ENCODE measurements at regions not wholly inside any gene's neighbourhood (a gene's known extent, or its start where the extent isn't known, plus 50 kb on each side); places are given as distances from the start of the nearest gene placed in this dataset.

GRCh38 chr6:85006362-85006761 is 242.0 kb upstream of the TBX18 start:
- CTCF ChIA-PET = no interaction called here
- DNase-seq (ENCODE audit: low read depth, low spot score) (no peak), ATAC-seq (no peak)
- H3K4me3 ChIP-seq (ENCODE audit: low read depth in 2 of 2, low read length in 2 of 2) = no peak overlapping the region
- BruUV-seq (replicated peaks) = no TSS peak
- H3K36me3 ChIP-seq (ENCODE audit: control insufficient read depth, insufficient read depth, low read length) = no peaks in the 10 kb centered on the region
- no peak overlapping the region for H3K27ac ChIP-seq (ENCODE audit: low read length)
- in situ Hi-C loops (cut with HindIII; ENCODE audit: low pct_unique_long_range_greater_than_20kb, low sequenced_read_pairs) = no loop called here
- no peaks in the 10 kb centered on the region for H3K4me1 ChIP-seq (ENCODE audit: control insufficient read depth, insufficient read depth, low read length)
- no peak for TF ChIP-seq CTCF (IDR thresholded peaks at IDR 0.05)
- no peak for TF ChIP-seq POLR2AphosphoS5 (IDR thresholded peaks at IDR 0.05; ENCODE audit: low read depth, low read length)
- no peak for TF ChIP-seq SIN3A (IDR thresholded peaks at IDR 0.05; ENCODE audit: borderline replicate concordance, insufficient read depth, low read depth, low read length)
- TF ChIP-seq TCF7L2 (IDR thresholded peaks at IDR 0.05; ENCODE audit: low read depth, low read length) = no peak
- no peak for TF ChIP-seq REST (IDR thresholded peaks at IDR 0.05; ENCODE audit: insufficient read depth in 1 of 2, low read depth in 2 of 2, low read length in 1 of 2)
- intact Hi-C loops (cut with micrococcal nuclease; ENCODE audit: unreplicated experiment) = no loop called here
- POLR2A ChIA-PET = no interaction called here
- 0 out of 2 replicates have a peak, but pooled peaks cover 2% of the 10 kb centered on the region for H3K27me3 ChIP-seq (ENCODE audit: control insufficient read depth, insufficient read depth, low read length)
- H3K9me3 ChIP-seq (ENCODE audit: control insufficient read depth, insufficient read depth, low read depth, low read length) = no peaks in the 10 kb centered on the region

- H3K9me3 ChIP-seq (ENCODE audit: control insufficient read depth, insufficient read depth, low read depth, low read length) = no peaks in the 10 kb centered on the region
- in situ Hi-C loops (cut with HindIII; ENCODE audit: low pct_unique_long_range_greater_than_20kb, low sequenced_read_pairs) = no loop called here
- BruUV-seq (replicated peaks) = no TSS peak
- TF ChIP-seq REST (IDR thresholded peaks at IDR 0.05; ENCODE audit: insufficient read depth in 1 of 2, low read depth in 2 of 2, low read length in 1 of 2) = no peak
- ATAC-seq = no peak
- no peak overlapping the region for H3K27ac ChIP-seq (ENCODE audit: low read length)
- no peaks in the 10 kb centered on the region for H3K4me1 ChIP-seq (ENCODE audit: control insufficient read depth, insufficient read depth, low read length)
- CTCF ChIA-PET = no interaction called here
- intact Hi-C loops (cut with micrococcal nuclease; ENCODE audit: unreplicated experiment) = no loop called here
- H3K27me3 ChIP-seq (ENCODE audit: control insufficient read depth, insufficient read depth, low read length) = 0 out of 2 replicates have a peak, but pooled peaks cover 2% of the 10 kb centered on the region
- no peak for DNase-seq (ENCODE audit: low read depth, low spot score)
- H3K36me3 ChIP-seq (ENCODE audit: control insufficient read depth, insufficient read depth, low read length) = no peaks in the 10 kb centered on the region
- no peak overlapping the region for H3K4me3 ChIP-seq (ENCODE audit: low read depth in 2 of 2, low read length in 2 of 2)
- POLR2A ChIA-PET = no interaction called here
These were observed 241.1 kb upstream of the TBX18 start for GRCh38 chr6:85005494-85005893.
